ENCODE measurements at regions not wholly inside any gene's neighbourhood (a gene's known extent, or its start where the extent isn't known, plus 50 kb on each side); places are given as distances from the start of the nearest gene placed in this dataset.

- no peak for TF ChIP-seq CTCF (IDR thresholded peaks at IDR 0.05; ENCODE audit: low read depth, low read length, missing control alignments)
- H3K4me3 ChIP-seq (ENCODE audit: low read depth, low read length), result no peak overlapping the region
- DNase-seq (ENCODE audit: low read depth), result no peak
These were observed 422.4 kb upstream of the OR4E1 start for GRCh38 chr14:22095860-22096513.

GRCh38 chr14:22089940-22090339, 416.3 kb upstream of the OR4E1 start:
- DNase-seq (ENCODE audit: low read depth), result no peak
- TF ChIP-seq CTCF (IDR thresholded peaks at IDR 0.05; ENCODE audit: low read depth, low read length, missing control alignments), result no peak
- no peak overlapping the region for H3K4me3 ChIP-seq (ENCODE audit: low read depth, low read length)

- no peak overlapping the region for H3K4me3 ChIP-seq (ENCODE audit: low read depth, low read length)
- no peak for TF ChIP-seq CTCF (IDR thresholded peaks at IDR 0.05; ENCODE audit: low read depth, low read length, missing control alignments)
These were observed 415.2 kb upstream of the OR4E1 start for GRCh38 chr14:22088614-22089342.

GRCh38 chr14:22086131-22086530, 412.5 kb upstream of the OR4E1 start:
- no peak overlapping the region for H3K4me3 ChIP-seq (ENCODE audit: low read depth, low read length)
- DNase-seq (ENCODE audit: low read depth), result no peak
- no peak for TF ChIP-seq CTCF (IDR thresholded peaks at IDR 0.05; ENCODE audit: low read depth, low read length, missing control alignments)

More at GRCh38 chr14:22088614-22089342, 415.2 kb upstream of the OR4E1 start:
- DNase-seq (ENCODE audit: low read depth), result no peak

GRCh38 chr14:22084393-22085281, 411.0 kb upstream of the OR4E1 start:
- TF ChIP-seq CTCF (IDR thresholded peaks at IDR 0.05; ENCODE audit: low read depth, low read length, missing control alignments), result peak; percentile 66
- no peak for DNase-seq (ENCODE audit: low read depth)
- H3K4me3 ChIP-seq (ENCODE audit: low read depth, low read length), result no peak overlapping the region

- no peak overlapping the region for H3K4me3 ChIP-seq (ENCODE audit: low read depth, low read length)
- no peak for DNase-seq (ENCODE audit: low read depth)
- TF ChIP-seq CTCF (IDR thresholded peaks at IDR 0.05; ENCODE audit: low read depth, low read length, missing control alignments), result no peak
These were observed 407.7 kb upstream of the OR4E1 start for GRCh38 chr14:22081337-22081736.

All from GM12864 (cell line).